Activated naive CD4-positive, alpha-beta T cell (primary cell): ENCODE measurements at regions not wholly inside any gene's neighbourhood (a gene's known extent, or its start where the extent isn't known, plus 50 kb on each side); places are given as distances from the start of the nearest gene placed in this dataset.
A peak's percentile ranks its signal among the peaks of the same experiment; 100 is the strongest.
"Not testable (repeated sequence)": the region's sequence is repeated elsewhere in the genome, so short reads cannot be mapped to it uniquely, and the experiment has no call there.

Source experiments
- DNase-seq, 4 experiments: peaks; one replicate each; lab custom pipeline; 2025; lab: John Stamatoyannopoulos, UW

DNA sequence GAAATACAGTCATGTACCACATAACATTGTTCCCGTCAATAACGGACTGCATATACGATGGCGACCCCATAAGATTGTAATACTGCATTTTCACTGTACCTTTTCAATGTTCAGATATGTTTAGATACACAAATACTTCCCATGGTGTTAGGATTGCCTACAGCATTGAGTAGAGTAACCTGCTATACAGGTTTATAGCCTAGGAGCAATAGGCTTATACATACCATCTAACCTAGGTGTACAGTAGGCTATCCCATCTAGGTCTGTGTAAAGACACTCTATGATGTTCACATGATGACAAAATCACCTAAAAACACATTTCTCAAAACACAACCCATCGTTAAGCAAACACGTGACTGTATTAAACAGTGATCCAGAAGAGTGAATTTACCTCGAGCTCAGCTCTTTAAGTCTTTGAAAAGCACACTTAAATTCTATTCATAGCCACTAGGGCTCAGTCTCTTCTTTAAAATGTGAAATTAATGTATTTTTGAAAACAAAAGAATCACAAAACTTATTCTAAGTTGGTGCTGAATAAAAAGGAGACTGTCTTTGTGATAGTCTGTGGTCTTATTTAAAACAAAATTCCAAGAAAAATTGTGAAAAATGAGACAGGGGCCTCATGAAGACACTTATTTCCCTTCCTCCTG lies 239.1 kb upstream of the ARID2 start:
- DNase-seq = no peak

DNA sequence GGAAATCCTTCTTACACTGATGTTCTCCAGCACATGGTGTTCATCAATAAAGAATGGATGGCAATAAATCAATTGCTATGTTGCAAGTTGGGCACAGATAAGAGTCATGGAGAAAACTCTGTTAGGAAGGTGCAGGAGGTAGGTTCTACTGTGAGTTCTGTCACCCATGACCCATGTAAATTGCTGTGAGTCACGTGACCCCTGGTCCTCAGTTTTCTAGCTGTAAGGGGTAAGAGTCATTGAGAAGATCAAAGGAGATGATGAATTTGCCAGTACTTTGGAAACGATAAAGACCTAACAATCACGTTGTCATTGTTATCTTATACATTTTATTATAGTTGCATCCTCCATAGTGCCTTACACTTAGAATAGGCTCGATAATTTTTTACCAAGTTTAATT lies 235.2 kb upstream of the ARID2 start:
- no peak for DNase-seq

DNA sequence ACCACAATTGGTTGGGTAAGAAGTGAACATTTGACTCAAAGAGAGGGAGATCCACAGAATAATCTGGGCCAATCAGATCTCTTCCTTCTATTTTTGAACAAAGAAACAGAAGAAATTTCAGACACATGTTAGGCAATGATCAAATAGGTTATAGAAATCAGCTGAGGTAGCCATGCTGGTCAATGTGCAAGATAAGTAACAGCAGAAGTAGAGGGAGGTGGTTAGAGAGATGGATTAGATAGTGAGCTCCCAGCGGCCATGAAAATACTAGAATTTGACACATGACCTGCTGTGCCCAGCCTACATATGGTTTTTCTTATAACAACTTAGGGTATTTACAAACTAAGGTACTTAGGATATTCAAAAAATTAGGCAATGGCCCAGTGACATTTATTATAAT lies 230.9 kb upstream of the ARID2 start:
- DNase-seq = no peak

DNA sequence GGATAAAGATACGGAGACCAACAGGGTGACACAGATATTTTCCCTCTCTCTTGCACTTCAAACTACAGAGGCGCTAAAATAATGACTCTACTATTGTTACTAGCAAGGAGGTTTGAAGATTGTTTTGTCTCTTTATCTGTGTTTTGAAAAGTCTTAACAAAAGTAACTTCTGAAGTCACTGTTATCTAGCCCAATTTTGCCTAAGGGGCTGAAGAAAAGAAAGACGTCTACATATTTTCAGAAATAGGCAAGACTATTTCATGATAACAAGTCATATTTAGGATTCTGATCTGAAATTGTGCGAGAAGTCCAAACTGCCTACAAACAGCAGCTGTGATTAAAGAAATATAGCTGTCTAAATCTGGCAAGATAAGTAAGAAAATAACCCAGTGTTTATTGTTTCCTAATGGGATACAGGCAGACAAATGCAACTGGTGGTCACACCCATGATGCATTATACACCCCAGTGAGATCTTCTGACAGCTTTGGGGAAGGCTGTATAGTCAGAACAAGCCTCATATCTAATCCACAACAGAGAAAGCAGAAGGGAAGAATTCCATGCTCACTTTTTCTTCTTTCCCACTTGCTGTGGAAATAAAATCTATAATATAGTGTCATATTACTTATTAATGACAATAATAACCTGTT lies 226.9 kb upstream of the ARID2 start:
- no peak for DNase-seq

DNA sequence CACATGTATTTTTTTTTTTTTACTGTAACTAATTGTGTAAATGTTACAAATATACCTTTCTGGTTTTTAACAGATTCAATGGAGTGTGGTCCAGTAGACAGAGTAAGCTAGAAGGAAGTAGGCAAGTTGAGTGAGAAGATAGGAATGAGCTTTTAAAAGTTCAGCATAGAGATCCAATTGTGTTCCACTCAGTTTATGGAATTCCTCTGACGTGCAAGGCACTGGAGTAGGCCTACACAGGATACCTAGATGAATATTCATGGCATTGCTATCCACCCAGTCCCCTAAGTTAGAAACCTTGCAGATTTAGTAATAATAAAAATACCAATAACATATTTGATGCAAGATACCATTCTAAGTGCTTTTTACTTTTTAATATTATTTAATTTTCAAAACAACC lies 225.6 kb upstream of the ARID2 start:
- no peak for DNase-seq

DNA sequence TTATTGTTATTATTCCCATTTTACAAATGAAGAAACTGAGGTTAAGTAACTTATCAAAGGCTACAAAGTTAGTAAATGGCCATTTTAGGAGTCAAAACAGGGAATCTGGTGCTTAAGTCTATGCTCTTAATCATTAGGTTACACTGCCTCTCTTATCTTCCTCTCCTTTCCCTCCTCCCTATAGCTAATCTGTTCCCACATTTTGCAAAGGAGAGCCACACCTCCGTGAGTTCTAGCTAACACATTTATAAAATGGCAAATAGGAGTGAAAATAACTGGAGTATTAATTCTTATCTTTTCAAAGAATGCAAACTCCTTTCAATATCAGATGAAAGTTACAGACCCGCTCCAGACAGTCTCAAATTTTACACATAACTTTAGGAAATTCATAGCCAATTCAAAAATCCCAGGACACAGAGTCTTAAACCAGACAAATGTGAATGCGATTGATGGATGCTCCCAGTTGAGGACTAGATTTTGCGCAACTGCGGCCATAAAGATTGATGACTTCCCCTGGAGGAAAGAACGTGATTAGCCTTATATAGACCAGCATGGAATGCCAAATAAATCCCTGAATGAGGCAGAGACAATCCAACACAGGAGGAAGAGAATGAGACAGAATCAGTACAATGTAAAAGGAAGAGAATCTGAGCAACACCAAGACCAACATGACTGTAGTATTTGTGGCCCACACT lies 225.0 kb upstream of the ARID2 start:
- DNase-seq = no peak

DNA sequence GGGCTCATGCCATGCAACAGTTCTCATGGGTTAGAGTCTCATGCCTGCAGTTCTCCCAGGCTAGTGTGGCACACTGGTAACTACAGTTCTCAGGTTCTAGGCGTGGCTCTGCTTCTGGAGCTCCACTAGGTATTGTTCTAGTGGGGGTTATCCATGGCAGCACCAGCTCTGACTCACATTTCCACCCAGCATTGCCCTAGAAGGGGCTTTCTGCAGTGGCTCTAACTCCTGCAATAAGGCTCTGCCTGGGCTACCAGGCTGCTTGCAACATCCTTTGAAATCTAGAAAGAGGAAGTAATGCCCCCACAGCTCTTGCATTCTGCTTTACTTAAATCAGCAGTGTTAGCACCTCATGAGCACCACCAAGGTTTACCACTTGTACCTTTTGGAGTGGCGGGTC lies 220.3 kb upstream of the ARID2 start:
- no peak for DNase-seq

DNA sequence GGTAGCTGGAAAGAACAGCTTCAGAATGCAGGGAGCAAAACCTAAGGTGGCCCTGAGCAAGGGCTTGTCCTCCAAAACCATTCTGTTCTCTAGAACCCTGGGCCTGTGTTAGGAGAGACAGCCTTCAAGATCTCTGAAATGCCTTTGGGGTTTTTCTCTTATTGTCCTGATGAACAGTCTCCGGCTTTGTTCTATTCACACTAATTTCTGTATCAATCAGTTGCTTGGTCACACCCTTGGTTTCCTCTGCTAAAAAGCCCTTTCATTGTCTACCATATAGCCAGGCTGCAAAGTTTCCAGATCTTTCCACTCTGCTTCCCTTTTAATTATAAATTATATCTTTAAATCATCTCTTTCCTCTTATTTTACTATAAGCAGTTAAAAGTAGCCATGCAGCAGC lies 219.9 kb upstream of the ARID2 start:
- no peak for DNase-seq

DNA sequence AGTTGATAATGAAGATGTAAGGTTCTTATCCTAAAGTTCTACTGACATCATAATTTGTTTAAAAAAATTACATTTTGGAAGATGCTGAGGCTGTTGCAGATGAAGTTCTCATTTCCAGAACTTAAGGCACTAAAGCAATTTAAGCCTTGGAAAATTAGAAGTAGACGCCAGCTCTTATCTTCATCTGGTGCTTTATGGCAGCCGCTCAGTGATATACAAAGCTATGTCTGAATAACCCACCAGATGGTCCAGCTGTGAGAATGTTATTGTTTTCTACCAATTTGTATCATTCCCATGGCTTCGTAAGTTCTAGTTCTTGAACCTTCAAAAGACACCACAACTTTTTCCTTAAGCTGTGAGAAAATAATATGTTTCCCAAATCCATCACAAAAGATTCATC lies 212.1 kb upstream of the ARID2 start:
- no peak for DNase-seq

DNA sequence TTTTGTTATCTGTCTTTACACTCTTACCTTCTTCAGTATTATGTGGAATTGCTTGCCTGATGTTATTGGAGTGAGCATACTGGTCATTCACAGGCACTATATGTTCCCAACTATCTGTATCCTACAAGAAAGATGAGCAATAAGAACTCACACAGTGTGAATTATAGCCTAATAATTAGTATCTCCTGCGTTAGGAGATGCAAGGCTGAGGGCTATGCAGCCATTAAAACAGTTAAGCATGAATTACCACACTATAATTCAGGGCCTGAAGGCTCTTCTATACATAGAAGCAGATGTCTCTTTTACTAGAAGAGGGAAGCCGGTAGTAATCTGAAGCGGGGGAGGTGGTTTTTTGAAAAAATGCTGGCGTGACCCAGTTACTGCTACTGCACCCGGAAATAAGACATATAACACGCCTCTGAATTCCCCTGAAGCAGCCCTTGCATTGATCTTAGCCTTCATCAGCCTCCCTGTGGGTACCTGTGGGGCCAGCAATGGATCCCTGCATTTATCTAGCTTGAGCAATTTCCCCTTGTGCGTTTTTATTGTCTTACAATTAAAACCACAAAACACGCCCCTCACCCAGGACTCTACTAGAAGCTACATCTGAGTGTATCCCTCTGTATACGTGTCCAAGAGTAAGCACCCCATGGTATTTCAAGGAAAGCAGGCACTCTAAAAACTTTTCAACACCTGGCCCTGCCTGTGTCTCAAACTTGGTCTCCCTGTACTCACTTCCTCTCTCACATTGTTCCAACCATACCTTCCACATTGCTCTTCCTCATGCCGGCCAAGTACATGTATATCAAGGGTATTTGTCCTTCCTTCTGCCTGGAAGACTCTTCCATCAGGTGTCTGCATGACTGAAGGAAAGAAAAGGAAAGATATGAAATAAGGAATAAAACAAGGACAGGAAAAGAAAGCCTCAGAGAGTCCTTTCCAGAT lies 210.9 kb upstream of the ARID2 start:
- peak in 1 of 4 experiments; percentile 3 for DNase-seq

DNA sequence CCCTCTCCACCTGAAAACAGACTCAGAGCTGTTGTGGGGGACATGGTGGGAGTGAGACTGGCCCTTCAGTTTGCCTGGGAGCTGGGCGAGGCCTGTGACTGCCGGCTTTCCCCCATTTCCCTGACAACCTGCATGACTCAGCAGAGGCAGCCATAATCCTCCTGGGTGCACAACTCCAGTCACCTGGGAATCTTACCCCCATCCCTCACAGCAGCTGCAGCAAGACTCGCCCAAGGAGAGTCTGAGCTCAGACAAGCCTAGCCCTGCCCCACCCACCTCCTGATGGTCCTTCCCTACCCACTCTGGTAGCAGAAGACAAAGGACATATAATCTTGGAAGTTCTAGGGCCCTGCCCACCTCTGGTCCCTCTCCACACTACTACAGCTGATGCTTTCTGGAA lies 207.3 kb upstream of the ARID2 start:
- DNase-seq = no peak

DNA sequence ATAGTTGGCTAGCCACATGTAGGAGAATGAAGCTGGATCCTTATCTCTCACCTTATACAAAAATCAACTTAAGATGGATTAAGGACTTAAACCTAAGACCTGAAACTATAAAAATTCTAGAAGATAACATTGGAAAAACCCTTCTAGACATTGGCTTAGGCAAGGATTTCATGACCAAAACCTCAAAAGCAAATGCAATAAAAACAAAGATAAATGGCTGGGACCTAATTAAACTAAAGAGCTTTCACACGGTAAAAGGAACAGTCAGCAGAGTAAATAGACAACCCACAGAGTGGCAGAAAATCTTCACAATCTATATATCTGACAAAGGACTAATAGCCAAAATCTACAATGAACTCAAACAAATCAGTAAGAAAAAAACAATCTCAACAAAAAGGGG lies 202.7 kb upstream of the ARID2 start:
- DNase-seq = not testable (repeated sequence)

DNA sequence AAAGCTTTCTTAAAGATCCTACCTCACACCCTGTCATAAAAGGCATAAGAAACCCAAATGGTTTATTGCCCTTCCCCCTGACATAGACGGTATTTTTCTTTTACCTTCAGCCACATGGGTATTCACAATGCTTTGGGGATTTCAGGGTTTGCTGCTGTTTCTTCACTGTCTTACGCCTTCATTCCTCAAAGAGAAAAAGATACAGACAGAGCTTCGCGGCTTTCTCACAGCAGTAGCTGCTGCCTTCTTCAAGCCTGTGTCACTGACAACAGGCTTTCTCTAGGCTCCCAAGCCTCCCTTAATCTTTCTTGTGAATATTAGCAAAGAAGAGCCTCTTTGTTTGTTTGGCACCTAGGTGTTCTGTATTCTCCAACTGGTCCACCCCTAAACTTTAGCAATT lies 197.4 kb upstream of the ARID2 start:
- DNase-seq = no peak

DNA sequence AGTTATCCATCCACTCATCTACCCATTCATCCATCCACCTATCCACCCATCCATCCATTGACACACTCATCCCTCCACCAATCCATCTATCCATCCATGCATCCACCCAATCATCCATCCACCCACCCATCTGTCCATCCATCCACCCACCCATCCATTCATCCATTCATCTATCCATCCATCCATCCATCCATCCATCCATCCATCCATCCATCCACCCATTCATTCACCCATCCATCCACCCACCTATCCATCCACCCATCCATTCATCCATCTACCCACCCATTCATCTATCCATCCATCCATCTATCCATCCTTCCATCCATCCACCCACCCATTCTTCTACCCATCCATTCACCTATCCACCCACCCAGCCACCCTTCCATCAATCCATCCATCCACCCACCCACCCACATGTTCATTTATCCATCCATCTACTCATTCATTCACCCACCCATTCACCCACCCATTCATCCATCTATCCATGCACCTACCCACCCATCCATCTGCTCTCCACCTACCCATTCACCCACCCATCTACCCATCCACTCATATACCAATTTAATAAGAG lies 193.8 kb upstream of the ARID2 start:
- no peak for DNase-seq

DNA sequence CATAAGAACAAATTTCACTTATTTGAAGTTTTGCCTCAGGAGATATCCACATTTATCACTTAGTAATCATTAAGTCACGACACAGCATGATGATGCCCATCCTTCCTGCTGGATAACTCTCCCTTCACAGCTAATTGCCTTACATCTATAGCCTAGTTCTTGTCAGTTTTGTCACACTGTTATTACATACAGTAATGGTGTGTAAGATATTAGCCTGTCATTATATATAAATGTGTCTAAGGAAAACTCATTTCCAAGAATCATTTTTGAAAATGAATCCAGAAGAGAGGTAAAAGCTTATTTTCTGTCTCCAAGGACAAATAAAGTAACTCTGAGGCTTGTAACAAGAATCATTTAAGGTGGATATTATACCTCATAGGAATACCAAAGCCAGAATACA lies 193.2 kb upstream of the ARID2 start:
- no peak for DNase-seq

DNA sequence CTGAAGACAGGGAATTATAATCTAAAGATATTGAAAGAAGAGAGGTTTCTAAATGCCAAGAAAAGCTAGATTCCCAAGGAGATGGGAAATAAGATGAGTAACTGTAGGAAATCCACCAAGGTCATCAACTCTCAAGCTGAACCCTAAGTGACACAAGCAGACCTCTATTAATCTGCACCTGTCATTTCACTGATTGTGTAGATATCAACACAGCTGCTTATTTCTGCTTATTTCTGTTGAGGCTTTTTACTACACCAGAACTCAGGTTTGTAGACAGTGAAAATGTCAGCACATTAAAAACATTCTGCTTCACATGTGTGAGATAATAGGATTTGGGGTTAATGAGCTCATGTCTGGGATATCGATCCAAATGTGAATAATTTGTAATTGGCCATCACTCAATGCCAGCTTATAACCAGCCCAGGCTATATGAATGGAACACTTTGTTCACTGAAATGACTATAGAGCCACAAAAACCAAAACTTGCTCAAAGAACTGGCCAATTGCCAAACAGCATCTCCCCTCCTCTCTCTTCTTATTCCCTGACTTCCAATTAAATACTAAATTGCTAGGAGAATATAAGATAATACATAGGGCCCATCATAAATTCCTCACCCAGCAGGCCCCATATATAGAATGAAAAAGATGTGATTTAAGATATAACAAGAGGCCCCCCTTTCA lies 188.7 kb upstream of the ARID2 start:
- no peak for DNase-seq

DNA sequence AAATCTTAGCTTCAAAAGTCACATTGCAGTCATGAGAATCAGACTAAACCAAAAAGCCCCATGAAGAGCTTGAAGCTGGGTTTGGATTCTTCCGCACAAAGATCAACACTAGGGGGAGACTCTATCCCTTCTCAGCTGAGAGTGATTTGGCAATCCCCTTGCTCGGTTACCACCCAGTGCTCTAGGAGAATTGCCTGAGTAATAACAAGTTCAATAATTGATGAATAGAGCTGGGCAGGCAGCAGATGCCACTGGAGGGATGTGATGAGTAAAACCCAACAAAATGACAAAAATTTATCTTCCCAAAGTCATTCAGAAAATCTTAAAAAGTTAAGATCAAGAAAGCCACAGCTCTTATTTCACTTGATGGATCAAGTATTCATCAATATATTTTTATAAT lies 185.6 kb upstream of the ARID2 start:
- peak in 1 of 4 experiments; percentile 1 for DNase-seq

DNA sequence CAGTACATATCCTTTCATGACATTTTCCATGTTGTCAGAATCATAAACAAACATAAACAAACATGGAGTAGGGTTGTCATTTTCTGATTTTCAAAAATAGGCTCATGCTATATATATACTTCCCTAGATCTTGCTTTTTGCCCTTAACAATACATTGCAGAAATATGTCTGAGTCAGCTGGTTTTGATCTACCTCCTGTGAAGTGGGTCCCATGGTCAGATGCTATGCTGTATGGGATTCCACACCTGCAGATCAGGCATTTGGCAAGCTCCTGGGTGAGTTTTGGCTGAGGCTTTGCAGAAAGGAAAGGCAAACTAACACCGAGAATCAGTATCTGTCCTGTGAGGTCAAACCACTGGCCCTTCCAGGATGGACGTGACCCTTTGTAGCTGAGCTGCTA lies 183.0 kb upstream of the ARID2 start:
- no peak for DNase-seq

DNA sequence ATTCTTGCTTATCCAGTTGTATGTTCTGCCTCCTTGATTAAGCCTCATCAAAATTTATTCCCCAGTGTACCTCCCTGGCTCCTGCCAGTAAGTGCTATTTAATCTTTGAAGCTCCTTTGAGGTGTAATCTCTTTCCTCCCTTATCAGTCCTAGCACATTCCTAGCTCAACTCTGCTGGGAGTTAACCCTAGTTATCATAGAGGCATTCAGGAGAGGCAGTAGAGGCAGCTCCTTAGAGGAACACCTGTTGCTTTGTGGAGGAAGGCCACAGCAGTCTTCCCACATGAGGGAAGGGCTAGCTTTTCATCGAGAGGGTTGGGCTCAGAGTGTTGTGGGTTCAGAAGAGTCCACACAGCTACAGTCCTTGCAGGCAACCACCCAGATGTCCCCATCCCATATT lies 182.4 kb upstream of the ARID2 start:
- DNase-seq = no peak

DNA sequence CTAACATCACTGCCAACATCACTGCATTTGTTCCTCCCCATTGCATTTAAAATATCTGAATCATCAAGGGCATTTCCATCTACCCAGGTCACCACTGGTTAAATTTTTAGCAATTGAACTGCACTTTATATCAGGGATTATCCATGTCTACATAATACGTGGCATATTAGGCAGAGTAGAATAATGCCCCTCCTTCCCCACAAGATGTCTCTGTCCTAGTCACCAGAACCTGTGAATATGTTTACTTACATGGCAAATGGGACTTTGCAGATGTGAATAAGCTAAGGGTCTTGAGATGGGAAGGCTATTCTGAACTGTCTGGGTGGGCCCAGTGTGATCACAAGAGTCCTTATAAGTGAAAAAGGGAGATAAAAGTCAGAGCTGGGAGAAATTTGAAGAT lies 181.7 kb upstream of the ARID2 start:
- no peak for DNase-seq

DNA sequence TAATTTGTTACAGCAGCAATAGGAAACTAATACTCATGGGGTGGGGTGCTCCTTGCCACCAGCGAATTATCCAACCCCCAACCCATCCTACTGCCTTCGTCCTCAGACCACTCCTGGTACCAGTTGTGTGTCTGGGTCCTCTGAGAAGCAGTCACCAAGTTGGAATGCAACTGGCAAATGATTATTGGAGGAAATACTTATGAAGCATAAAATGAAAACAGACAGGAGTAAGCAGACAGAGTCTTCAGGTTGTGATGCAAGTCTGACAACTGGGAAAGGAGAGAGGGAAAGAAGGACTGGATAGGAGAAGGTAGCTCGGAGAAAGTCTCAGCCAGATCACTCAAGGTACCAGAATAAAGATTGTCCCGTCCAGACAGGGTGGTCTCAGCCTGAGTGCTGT lies 181.1 kb upstream of the ARID2 start:
- no peak for DNase-seq
